Memory B cell (primary cell): ENCODE measurements at regions not wholly inside any gene's neighbourhood (a gene's known extent, or its start where the extent isn't known, plus 50 kb on each side); places are given as distances from the start of the nearest gene placed in this dataset.
"Not testable (repeated sequence)": the region's sequence is repeated elsewhere in the genome, so short reads cannot be mapped to it uniquely, and the experiment has no call there.

ENCODE experiments used
- ATAC-seq: fragments of 150-1000 bp; cut with Tn5 transposase; 2 replicates; pipeline ENCODE4 v1.10.0; 2021; ENCODE audit warnings: low read depth, mild to moderate bottlenecking, moderate library complexity
- DNase-seq, 2 donors: peaks; one replicate each; pipeline ENCODE4 v3.0.0; 2022; ENCODE audit warnings: low spot score in 2 of 2
- H3K27ac Mint-ChIP-seq: one replicate; pipeline ENCODE4 v1.8.0; 2022; ENCODE audit warnings: mild to moderate bottlenecking, moderate library complexity, mixed read lengths
- H3K27me3 Mint-ChIP-seq: one replicate; pipeline ENCODE4 v1.8.0; 2022; ENCODE audit warnings: mixed read lengths
- H3K36me3 Mint-ChIP-seq: one replicate; pipeline ENCODE4 v1.8.0; 2022; ENCODE audit warnings: mild to moderate bottlenecking, mixed read lengths
- H3K4me1 Mint-ChIP-seq: one replicate; pipeline ENCODE4 v1.8.0; 2022; ENCODE audit warnings: mixed read lengths
- H3K4me3 Mint-ChIP-seq: one replicate; pipeline ENCODE4 v1.8.0; 2022; ENCODE audit warnings: mild to moderate bottlenecking, moderate library complexity, mixed read lengths
- H3K9me3 Mint-ChIP-seq: one replicate; pipeline ENCODE4 v1.8.0; 2022; ENCODE audit warnings: mixed read lengths

DNA sequence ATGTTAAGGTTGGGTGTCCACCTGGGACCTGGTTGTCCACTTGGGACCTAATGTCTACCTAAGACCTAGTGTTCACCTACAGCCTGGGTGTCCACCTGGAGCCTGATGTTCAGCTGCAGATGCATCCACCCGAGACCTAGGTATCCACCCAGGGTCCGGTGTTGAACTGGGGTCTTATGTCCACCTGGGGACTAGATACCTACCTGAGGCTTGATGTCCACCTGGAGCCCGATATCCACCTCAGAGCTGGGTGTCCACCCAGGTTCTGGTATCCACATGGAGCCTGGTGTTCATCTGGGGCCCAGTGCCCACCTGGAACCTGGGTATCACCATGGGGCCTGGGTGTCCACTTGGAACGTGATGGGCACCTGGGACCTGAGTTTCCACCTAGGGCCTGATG lies 389.2 kb downstream of the ZNF716 start:
- not testable (repeated sequence) for DNase-seq, H3K36me3 Mint-ChIP-seq, H3K4me3 Mint-ChIP-seq, H3K27ac Mint-ChIP-seq, ATAC-seq, H3K4me1 Mint-ChIP-seq, H3K9me3 Mint-ChIP-seq, H3K27me3 Mint-ChIP-seq

GRCh38 chr7:57867884-57868701 lies 418.1 kb downstream of the ZNF716 start:
- peaks cover 11% of the 10 kb centered on the region for H3K27me3 Mint-ChIP-seq
- no peaks in the 10 kb centered on the region for H3K36me3 Mint-ChIP-seq
- H3K27ac Mint-ChIP-seq = no peak overlapping the region
- H3K4me3 Mint-ChIP-seq = peak overlapping the region; percentile 29
- DNase-seq = no peak
- H3K9me3 Mint-ChIP-seq = peaks cover 8% of the 10 kb centered on the region
- no peak for ATAC-seq
- no peaks in the 10 kb centered on the region for H3K4me1 Mint-ChIP-seq

DNA sequence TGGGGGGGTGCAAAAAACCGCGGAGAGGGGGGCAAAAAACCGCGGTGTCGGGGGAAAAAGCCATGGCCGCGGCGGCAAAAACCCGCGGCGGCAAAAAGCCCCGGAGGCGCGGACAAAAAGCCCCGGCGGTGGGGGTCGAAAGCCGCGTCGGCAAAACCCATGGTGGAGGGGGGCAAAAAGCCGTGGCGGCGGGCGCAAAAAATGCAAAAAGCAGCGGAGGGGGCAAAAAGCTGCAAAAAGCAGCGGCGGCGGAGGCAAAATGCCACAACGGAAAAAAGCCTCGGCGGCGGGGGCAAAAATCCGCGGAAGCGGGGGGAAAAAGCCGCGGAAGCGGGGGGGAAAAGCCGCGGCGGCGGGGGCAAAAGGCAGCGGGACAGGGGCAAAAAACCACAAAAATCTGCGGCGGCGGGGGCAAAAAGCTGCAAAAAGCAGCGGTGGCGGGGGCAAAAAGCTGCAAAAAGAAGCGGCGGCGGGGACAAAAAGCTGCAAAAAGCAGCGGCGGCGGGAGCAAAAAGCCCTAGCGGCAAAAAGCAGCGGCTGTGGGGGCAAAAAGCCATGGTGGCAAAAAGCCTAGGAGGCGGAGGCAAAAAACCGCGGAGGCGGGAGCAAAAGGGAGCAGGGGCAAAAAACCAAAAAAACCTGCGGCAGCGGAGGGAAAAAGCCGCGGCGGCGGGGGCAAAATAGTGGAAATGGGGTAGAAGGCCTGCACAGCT lies 418.9 kb downstream of the ZNF716 start:
- Mint-ChIP-seq H3K27ac (no peak overlapping the region), H3K4me1 (no peaks in the 10 kb centered on the region), H3K36me3 (no peaks in the 10 kb centered on the region), H3K9me3 (peaks cover 8% of the 10 kb centered on the region), H3K4me3 (no peak overlapping the region), H3K27me3 (peaks cover 11% of the 10 kb centered on the region)
- ATAC-seq (no peak), DNase-seq (no peak)
